ENCODE measurements at regions not wholly inside any gene's neighbourhood (a gene's known extent, or its start where the extent isn't known, plus 50 kb on each side); places are given as distances from the start of the nearest gene placed in this dataset.

DNA sequence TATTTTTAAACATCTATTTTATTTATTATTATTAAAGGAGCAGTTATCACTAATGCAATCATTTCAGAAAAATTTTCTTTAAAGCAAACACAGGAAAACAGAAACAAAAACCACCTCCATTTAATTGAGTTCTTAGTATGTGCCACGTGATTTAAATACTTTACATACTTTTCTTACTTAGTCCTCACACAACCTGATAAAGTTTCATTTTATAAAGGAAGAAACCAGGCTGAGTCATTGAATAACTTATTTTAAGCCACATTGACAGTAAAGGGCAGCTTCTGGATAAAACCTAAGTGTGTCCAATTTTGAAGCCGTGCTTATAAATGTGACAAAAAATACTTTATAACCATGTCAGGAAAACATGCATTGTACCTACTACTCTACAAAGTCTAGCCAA, 57.1 kb upstream of the PCED1B start:
- CTCF ChIA-PET (ENCODE audit: low intra/inter-chr PET ratio) = interaction anchor here (0.8 kb wide), 1 partner anchor 898 kb away, joined by 3 read pairs; no protein-coding TSS in a partner anchor
- POLR2A ChIA-PET = no interaction called here
- FAIRE-seq = no peak
- Histone ChIP-seq H3K27me3 (ENCODE audit: control insufficient read depth in 2 of 2, insufficient read depth in 2 of 2, low read length in 2 of 2) (peaks cover 2 to 8% of the 10 kb centered on the region in 2 experiments; a peak in 2 of 5 replicates), H3K27ac (ENCODE audit: extremely low read depth, low read depth, low read length) (no peak overlapping the region), H3K9me3 (replicated peaks; ENCODE audit: control insufficient read depth, insufficient read depth, low read depth, low read length) (no peaks in the 10 kb centered on the region), H3K9me1 (ENCODE audit: control insufficient read depth, insufficient read depth, low read length) (no peaks in the 10 kb centered on the region), H3K4me2 (ENCODE audit: insufficient read depth, low read length) (no peak overlapping the region), H3K9ac (ENCODE audit: insufficient read depth in 1 of 2, low read depth in 2 of 2, low read length in 2 of 2) (no peak overlapping the region), H3K4me3 (no peak overlapping the region), H3K4me1 (replicated peaks in 1 of 2; ENCODE audit: control insufficient read depth in 2 of 2, insufficient read depth in 2 of 2, low read length in 2 of 2) (no peaks in the 10 kb centered on the region), H4K20me1 (replicated peaks; ENCODE audit: control insufficient read depth, insufficient read depth, low read length) (no peaks in the 10 kb centered on the region), H2AFZ (ENCODE audit: low read depth, low read length) (no peak overlapping the region), H3K79me2 (ENCODE audit: control insufficient read depth, insufficient read depth, low read length) (no peaks in the 10 kb centered on the region), H3K36me3 (ENCODE audit: control insufficient read depth, insufficient read depth, low read length) (no peaks in the 10 kb centered on the region)
- in situ Hi-C loops (cut with MboI) (loop anchor here (25.0 kb wide), 2 partner anchors 685 to 885 kb away; no protein-coding TSS in a partner anchor), intact Hi-C loops (cut with micrococcal nuclease) (loop anchor here (5.0 to 10.0 kb wide), 3 partner anchors 680 to 950 kb away; no protein-coding TSS in a partner anchor)
- TF ChIP-seq ZNF384 (IDR thresholded peaks at IDR 0.05; ENCODE audit: low read depth, low read length) = no peak
- TF ChIP-seq ETV6 (IDR thresholded peaks at IDR 0.05; ENCODE audit: borderline replicate concordance in 1 of 2, low read depth in 2 of 2, low read length in 1 of 2) = no peak
- TF ChIP-seq ETV6 (CRISPR knock-in tag; IDR thresholded peaks at IDR 0.05; ENCODE audit: borderline replicate concordance) = no peak
- no peak for TF ChIP-seq ZKSCAN3 (CRISPR knock-in tag; IDR thresholded peaks at IDR 0.05)
- TF ChIP-seq BCL6 (CRISPR knock-in tag; IDR thresholded peaks at IDR 0.05) = no peak
- no peak for TF ChIP-seq SMAD2 (IDR thresholded peaks at IDR 0.05; ENCODE audit: low read depth, low read length)
- no peak for TF ChIP-seq ZNF239 (CRISPR knock-in tag; IDR thresholded peaks at IDR 0.05)
- no peak for TF ChIP-seq ZFP1 (CRISPR knock-in tag; IDR thresholded peaks at IDR 0.05)
- no peak for TF ChIP-seq THRAP3 (IDR thresholded peaks at IDR 0.05; ENCODE audit: borderline replicate concordance)
- DNase-seq (ENCODE audit: extremely low read depth in 1 of 4, low spot score in 3 of 4) = no peak
- WGBS (ENCODE audit: insufficient coverage, low coverage, missing lambda C conversion rate) = 3% methylated on average over 2 of the region's 2 CpGs
- no TSS peak for BruUV-seq (replicated peaks)
- ATAC-seq = no peak

Data from K562 (cell line).